HEK293 (cell line): ENCODE measurements at regions not wholly inside any gene's neighbourhood (a gene's known extent, or its start where the extent isn't known, plus 50 kb on each side); places are given as distances from the start of the nearest gene placed in this dataset.
A peak's percentile ranks its signal among the peaks of the same experiment; 100 is the strongest.

Source experiments
- CTCF ChIA-PET: fragments of 350-600 bp; formaldehyde crosslinking; extraction: SDS; loops from one replicate; lab custom pipeline; 2021; ENCODE audit warnings: antibody characterized with exemption; lab: Yijun Ruan, JAX
- POLR2A ChIA-PET: fragments of 300-600 bp; formaldehyde crosslinking; extraction: SDS; loops from one replicate; lab custom pipeline; 2020; ENCODE audit warnings: antibody characterized with exemption, inconsistent platforms; lab: Yijun Ruan, JAX
- H3K27ac ChIP-seq: fragments of 200-500 bp; sonication (Bioruptor generic); 2 replicates; pipeline ENCODE4 v1.5.1; 2014; ENCODE audit warnings: low read depth, low read length, control low read depth, inconsistent platforms; ENCODE audit errors: extremely low read depth
- H3K36me3 ChIP-seq, 2 experiments: fragments of 200-500 bp in 1 of 2; sonication (Bioruptor generic) in 1 of 2; 1 replicate in 1 of 2; 2 replicates in 1 of 2; pipeline ENCODE4 v1.5.1; 2014 to 2017; ENCODE audit warnings: inconsistent platforms in 2 of 2, low read length in 2 of 2; ENCODE audit not compliant: control insufficient read depth in 2 of 2, insufficient read depth in 1 of 2
- H3K4me1 ChIP-seq: fragments of 200-500 bp; sonication (Bioruptor generic); 2 replicates; pipeline ENCODE4 v1.5.1; 2014; ENCODE audit warnings: mild to moderate bottlenecking, low read length, inconsistent platforms; ENCODE audit not compliant: control insufficient read depth, insufficient read depth
- H3K4me3 ChIP-seq: 2 replicates; pipeline ENCODE4 v1.5.1; 2011; ENCODE audit warnings: low read depth, mild to moderate bottlenecking, control low read depth, low read length, moderate library complexity
- H3K9me3 ChIP-seq: fragments of 200-500 bp; sonication (Bioruptor generic); 2 replicates; pipeline ENCODE4 v1.5.1; 2014; ENCODE audit warnings: low read depth, low read length, inconsistent platforms; ENCODE audit not compliant: control insufficient read depth, insufficient read depth
- ATF2 ChIP-seq: fragments of 450-650 bp; formaldehyde crosslinking; IDR thresholded peaks from 2 replicates; pipeline ENCODE4 v1.5.1; 2016; ENCODE audit warnings: missing biosample characterization, missing genetic modification characterization, low read depth
- BCL11A ChIP-seq: fragments of 450-650 bp; formaldehyde crosslinking; IDR thresholded peaks from 2 replicates; pipeline ENCODE4 v1.5.1; 2016; ENCODE audit warnings: low read depth, missing biosample characterization, missing genetic modification characterization
- GLIS1 ChIP-seq: fragments of 450-650 bp; formaldehyde crosslinking; IDR thresholded peaks from 2 replicates; pipeline ENCODE4 v1.5.1; 2016; ENCODE audit warnings: missing biosample characterization, missing genetic modification characterization
- HIC1 ChIP-seq: fragments of 450-650 bp; formaldehyde crosslinking; IDR thresholded peaks from 2 replicates; pipeline ENCODE4 v1.5.1; 2016; ENCODE audit warnings: missing biosample characterization, missing genetic modification characterization
- KLF17 ChIP-seq: fragments of 450-650 bp; formaldehyde crosslinking; IDR thresholded peaks from 2 replicates; pipeline ENCODE4 v1.5.1; 2016; ENCODE audit warnings: missing biosample characterization, missing genetic modification characterization
- MZF1 ChIP-seq: fragments of 450-650 bp; formaldehyde crosslinking; IDR thresholded peaks from 2 replicates; pipeline ENCODE4 v1.5.1; 2017; ENCODE audit warnings: missing biosample characterization, missing genetic modification characterization, borderline replicate concordance
- OSR2 ChIP-seq: fragments of 450-650 bp; formaldehyde crosslinking; IDR thresholded peaks from 2 replicates; pipeline ENCODE4 v1.5.1; 2016; ENCODE audit warnings: missing biosample characterization, missing genetic modification characterization
- REPIN1 ChIP-seq: fragments of 450-650 bp; formaldehyde crosslinking; IDR thresholded peaks from 2 replicates; pipeline ENCODE4 v1.5.1; 2017; ENCODE audit warnings: missing biosample characterization, missing genetic modification characterization, low read depth
- TRIM28 ChIP-seq: IDR thresholded peaks from 2 replicates; pipeline ENCODE4 v1.6.1; 2011; ENCODE audit warnings: low read length, control low read depth, borderline replicate concordance
- YY1 ChIP-seq: fragments of 450-650 bp; formaldehyde crosslinking; IDR thresholded peaks from 2 replicates; pipeline ENCODE4 v1.5.1; 2018; ENCODE audit warnings: missing biosample characterization, missing genetic modification characterization
- ZBTB1 ChIP-seq: fragments of 450-650 bp; formaldehyde crosslinking; IDR thresholded peaks from 2 replicates; pipeline ENCODE4 v1.5.1; 2016; ENCODE audit warnings: missing biosample characterization, missing genetic modification characterization
- ZEB2 ChIP-seq: fragments of 450-650 bp; formaldehyde crosslinking; IDR thresholded peaks from 2 replicates; pipeline ENCODE4 v1.5.1; 2016; ENCODE audit warnings: missing biosample characterization, missing genetic modification characterization
- ZFHX2 ChIP-seq: fragments of 450-650 bp; formaldehyde crosslinking; conservative IDR thresholded peaks from 2 replicates; pipeline ENCODE4 v1.5.1; 2016; ENCODE audit warnings: missing biosample characterization, missing genetic modification characterization
- ZFP3 ChIP-seq: fragments of 450-650 bp; formaldehyde crosslinking; IDR thresholded peaks from 2 replicates; pipeline ENCODE4 v1.5.1; 2016; ENCODE audit warnings: low read depth, missing biosample characterization, missing genetic modification characterization
- ZNF146 ChIP-seq: fragments of 450-650 bp; formaldehyde crosslinking; IDR thresholded peaks from 2 replicates; pipeline ENCODE4 v1.5.1; 2016; ENCODE audit warnings: missing biosample characterization, missing genetic modification characterization
- ZNF324 ChIP-seq: fragments of 450-650 bp; formaldehyde crosslinking; IDR thresholded peaks from 2 replicates; pipeline ENCODE4 v1.5.1; 2016; ENCODE audit warnings: missing biosample characterization, missing genetic modification characterization
- ZNF423 ChIP-seq: fragments of 450-650 bp; formaldehyde crosslinking; IDR thresholded peaks from 2 replicates; pipeline ENCODE4 v1.5.1; 2016; ENCODE audit warnings: missing biosample characterization, missing genetic modification characterization
- ZNF449 ChIP-seq: fragments of 450-650 bp; formaldehyde crosslinking; IDR thresholded peaks from 2 replicates; pipeline ENCODE4 v1.5.1; 2017; ENCODE audit warnings: missing biosample characterization, mild to moderate bottlenecking, missing genetic modification characterization, moderate library complexity
- ZNF513 ChIP-seq: fragments of 450-650 bp; IDR thresholded peaks from 2 replicates; pipeline ENCODE4 v1.5.1; 2018; ENCODE audit warnings: missing biosample characterization, missing genetic modification characterization
- ZNF600 ChIP-seq: fragments of 450-650 bp; formaldehyde crosslinking; IDR thresholded peaks from 2 replicates; pipeline ENCODE4 v1.5.1; 2016; ENCODE audit warnings: missing biosample characterization, missing genetic modification characterization
- ZNF629 ChIP-seq: fragments of 450-650 bp; formaldehyde crosslinking; IDR thresholded peaks from 2 replicates; pipeline ENCODE4 v1.5.1; 2017; ENCODE audit warnings: missing biosample characterization, missing genetic modification characterization
- ZNF639 ChIP-seq: fragments of 450-650 bp; formaldehyde crosslinking; IDR thresholded peaks from 2 replicates; pipeline ENCODE4 v1.5.1; 2016; ENCODE audit warnings: missing biosample characterization, missing genetic modification characterization
- ZNF707 ChIP-seq: fragments of 450-650 bp; formaldehyde crosslinking; IDR thresholded peaks from 2 replicates; pipeline ENCODE4 v1.5.1; 2016; ENCODE audit warnings: missing biosample characterization, missing genetic modification characterization
- ZNF768 ChIP-seq: fragments of 450-650 bp; formaldehyde crosslinking; IDR thresholded peaks from 2 replicates; pipeline ENCODE4 v1.5.1; 2018; ENCODE audit warnings: missing biosample characterization, mild to moderate bottlenecking, missing genetic modification characterization

- TF ChIP-seq KLF17 (tag by site-specific recombination) (no peak), GLIS1 (tag by site-specific recombination) (no peak), YY1 (tag by site-specific recombination) (no peak), ZBTB1 (tag by site-specific recombination) (no peak), ZNF324 (no peak), ZNF513 (no peak)
Observed at GRCh38 chr6:4324746-4325145, 189.4 kb upstream of the ECI2 start (continued).

GRCh38 chr6:4323322-4323721 is 187.9 kb upstream of the ECI2 start:
- peak overlapping the region; percentile 40 for H3K27ac ChIP-seq
- H3K4me3 ChIP-seq: no peak overlapping the region
- H3K9me3 ChIP-seq: no peaks in the 10 kb centered on the region; the same call in 1 of the 2 replicates
- no peaks in the 10 kb centered on the region for H3K36me3 ChIP-seq
- ChIA-PET POLR2A (interaction anchor here (1.3 kb wide), 1 partner anchor 28 kb away, joined by 4 read pairs; no protein-coding TSS in a partner anchor), CTCF (interaction anchor here (0.9 to 1.5 kb wide), 2 partner anchors 10 to 11 kb away, joined by 4 to 5 read pairs; no protein-coding TSS in a partner anchor)
- TF ChIP-seq BCL11A (tag by site-specific recombination): no peak
- 0 out of 2 replicates have a peak, but pooled peaks have one; percentile 44 for TF ChIP-seq OSR2 (tag by site-specific recombination)
- peak; percentile 48; the same call in 1 of the 2 replicates for TF ChIP-seq ZNF768 (tag by site-specific recombination)
- peaks cover 39% of the 10 kb centered on the region for H3K4me1 ChIP-seq

- ChIA-PET CTCF (interaction anchor here (0.9 to 1.5 kb wide), 2 partner anchors 9 to 11 kb away, joined by 4 to 5 read pairs; no protein-coding TSS in a partner anchor), POLR2A (interaction anchor here (1.3 kb wide), 1 partner anchor 29 kb away, joined by 4 read pairs; no protein-coding TSS in a partner anchor)
- Histone ChIP-seq H3K36me3 (no peaks in the 10 kb centered on the region), H3K27ac (peak overlapping the region; percentile 40), H3K4me1 (peaks cover 39% of the 10 kb centered on the region), H3K4me3 (no peak overlapping the region), H3K9me3 (no peaks in the 10 kb centered on the region; the same call in 1 of the 2 replicates)
- 0 out of 2 replicates have a peak, but pooled peaks have one; percentile 45 for TF ChIP-seq ZNF639
- TF ChIP-seq HIC1 (tag by site-specific recombination): peak; percentile 21; the same call in 1 of the 2 replicates
- peak; percentile 58 for TF ChIP-seq ZFHX2 (tag by site-specific recombination)
- TF ChIP-seq TRIM28: peak; percentile 42; the same call in 1 of the 2 replicates
- TF ChIP-seq ZNF629: peak; percentile 81
- TF ChIP-seq ZNF600 (tag by site-specific recombination): peak; percentile 70
- TF ChIP-seq REPIN1 (tag by site-specific recombination): 0 out of 2 replicates have a peak, but pooled peaks have one; percentile 33
- TF ChIP-seq ATF2 (tag by site-specific recombination): peak; percentile 91
- no peak for TF ChIP-seq ZNF707 (tag by site-specific recombination)
- no peak for TF ChIP-seq ZFP3 (tag by site-specific recombination)
- no peak for TF ChIP-seq ZNF423 (tag by site-specific recombination)
- no peak for TF ChIP-seq ZNF146 (tag by site-specific recombination)
- peak; percentile 9; the same call in 1 of the 2 replicates for TF ChIP-seq MZF1 (tag by site-specific recombination)
- peak; percentile 78 for TF ChIP-seq ZEB2 (tag by site-specific recombination)
- TF ChIP-seq ZNF449 (tag by site-specific recombination): peak; percentile 27; the same call in 1 of the 2 replicates
Observed at GRCh38 chr6:4322846-4323309, 187.5 kb upstream of the ECI2 start.
